ENCODE measurements at regions not wholly inside any gene's neighbourhood (a gene's known extent, or its start where the extent isn't known, plus 50 kb on each side); places are given as distances from the start of the nearest gene placed in this dataset.

DNA sequence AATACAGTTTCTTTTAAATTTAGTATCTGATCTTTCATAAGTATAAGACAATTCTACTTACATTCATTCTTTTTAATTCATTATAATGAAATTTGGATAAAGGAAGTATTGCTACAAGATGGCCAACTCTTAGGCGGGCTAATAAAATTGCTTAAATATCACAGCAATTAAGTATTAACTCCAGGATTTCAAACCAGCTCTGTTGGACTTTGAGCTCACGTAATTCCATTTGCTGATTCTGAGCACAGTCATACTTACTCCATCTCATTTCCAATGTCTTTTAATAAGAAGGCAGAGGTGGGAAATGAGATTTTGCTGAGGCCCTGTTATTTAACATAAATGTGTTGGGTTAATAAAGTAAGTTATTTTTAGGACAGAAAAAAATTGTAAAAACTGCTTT is 748.1 kb downstream of the KCNA4 start:
- no peaks in the 10 kb centered on the region for H3F3A ChIP-seq (ENCODE audit: insufficient read depth)
- no peak overlapping the region for H2AFZ ChIP-seq (ENCODE audit: low read depth, low read length, severe bottlenecking)
- no peaks in the 10 kb centered on the region for H3K27me3 ChIP-seq (ENCODE audit: low read length)
- no peak overlapping the region for H3K4me3 ChIP-seq (ENCODE audit: insufficient read depth, low read length, poor library complexity, severe bottlenecking)
- TF ChIP-seq CTCF (IDR thresholded peaks at IDR 0.05; ENCODE audit: insufficient read depth, low read length, poor library complexity, severe bottlenecking): no peak
- TF ChIP-seq EZH2phosphoT487 (conservative IDR thresholded peaks at IDR 0.05; ENCODE audit: low read length): no peak
- no peaks in the 10 kb centered on the region for H3K79me2 ChIP-seq (ENCODE audit: insufficient read depth, low read length)
- H3K4me2 ChIP-seq (ENCODE audit: low read depth, low read length, poor library complexity, severe bottlenecking): no peak overlapping the region
- no peaks in the 10 kb centered on the region for H4K20me1 ChIP-seq (ENCODE audit: low read depth, low read length)
- H3K27ac ChIP-seq (ENCODE audit: low read depth, low read length): no peak overlapping the region
- H3K36me3 ChIP-seq (ENCODE audit: low read length): no peaks in the 10 kb centered on the region
- H3K9me3 ChIP-seq (ENCODE audit: insufficient read depth, low read length): no peaks in the 10 kb centered on the region
- H3K9ac ChIP-seq (ENCODE audit: low read length): no peak overlapping the region
- no peaks in the 10 kb centered on the region for H3K9me2 ChIP-seq (replicated peaks; ENCODE audit: insufficient read depth, low read length)

DNA sequence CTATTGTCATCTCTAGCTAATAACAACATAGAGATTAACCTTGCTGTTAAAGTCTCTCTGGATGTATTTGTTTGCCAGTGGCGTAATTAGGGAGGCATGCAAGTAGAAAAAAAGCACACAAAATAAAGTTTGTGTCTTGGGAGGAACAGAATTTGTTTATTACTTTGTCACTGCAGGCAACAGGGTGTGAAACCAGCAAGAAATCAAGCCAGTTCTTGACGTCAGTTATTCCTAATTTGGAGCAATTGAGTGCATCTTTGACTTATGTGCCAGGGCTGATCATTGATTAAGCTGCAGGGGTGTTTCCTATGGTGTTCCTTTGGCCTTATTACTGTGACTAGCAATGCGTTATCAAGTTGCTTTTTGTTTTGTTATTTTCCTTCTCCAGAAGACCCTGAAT is 751.0 kb downstream of the KCNA4 start:
- H3F3A ChIP-seq (ENCODE audit: insufficient read depth): no peaks in the 10 kb centered on the region
- H3K9ac ChIP-seq (ENCODE audit: low read length): no peak overlapping the region
- no peak for TF ChIP-seq CTCF (IDR thresholded peaks at IDR 0.05; ENCODE audit: insufficient read depth, low read length, poor library complexity, severe bottlenecking)
- no peak for TF ChIP-seq EZH2phosphoT487 (conservative IDR thresholded peaks at IDR 0.05; ENCODE audit: low read length)
- no peak overlapping the region for H3K4me2 ChIP-seq (ENCODE audit: low read depth, low read length, poor library complexity, severe bottlenecking)
- H3K79me2 ChIP-seq (ENCODE audit: insufficient read depth, low read length): no peaks in the 10 kb centered on the region
- H3K36me3 ChIP-seq (ENCODE audit: low read length): no peaks in the 10 kb centered on the region
- H3K4me3 ChIP-seq (ENCODE audit: insufficient read depth, low read length, poor library complexity, severe bottlenecking): no peak overlapping the region
- no peaks in the 10 kb centered on the region for H4K20me1 ChIP-seq (ENCODE audit: low read depth, low read length)
- H3K9me3 ChIP-seq (ENCODE audit: insufficient read depth, low read length): no peaks in the 10 kb centered on the region
- H2AFZ ChIP-seq (ENCODE audit: low read depth, low read length, severe bottlenecking): no peak overlapping the region
- no peak overlapping the region for H3K27ac ChIP-seq (ENCODE audit: low read depth, low read length)
- H3K27me3 ChIP-seq (ENCODE audit: low read length): no peaks in the 10 kb centered on the region
- H3K9me2 ChIP-seq (replicated peaks; ENCODE audit: insufficient read depth, low read length): no peaks in the 10 kb centered on the region

DNA sequence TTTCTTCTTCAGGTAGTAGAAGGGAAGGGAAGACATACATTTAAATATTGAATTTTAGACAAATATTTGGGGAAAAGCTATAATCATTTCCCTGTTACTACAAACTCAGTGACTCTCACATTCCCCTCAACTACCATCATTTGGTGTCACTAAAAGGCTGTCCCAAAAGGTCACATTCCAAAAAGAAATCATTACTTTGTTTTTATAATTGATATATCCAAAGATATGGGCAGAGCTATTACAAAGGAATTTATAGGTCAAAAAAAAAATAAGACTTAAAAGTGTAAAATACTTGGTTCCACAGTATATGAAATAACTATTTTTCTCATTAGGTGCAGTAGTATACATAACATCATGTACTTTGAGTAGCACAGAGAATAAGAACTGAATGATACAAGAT is 751.4 kb downstream of the KCNA4 start:
- Histone ChIP-seq H3K9me2 (replicated peaks; ENCODE audit: insufficient read depth, low read length) (no peaks in the 10 kb centered on the region), H3K27me3 (ENCODE audit: low read length) (no peaks in the 10 kb centered on the region), H3K4me3 (ENCODE audit: insufficient read depth, low read length, poor library complexity, severe bottlenecking) (no peak overlapping the region), H3K36me3 (ENCODE audit: low read length) (no peaks in the 10 kb centered on the region), H3K9me3 (ENCODE audit: insufficient read depth, low read length) (no peaks in the 10 kb centered on the region), H3K9ac (ENCODE audit: low read length) (no peak overlapping the region), H3K4me2 (ENCODE audit: low read depth, low read length, poor library complexity, severe bottlenecking) (no peak overlapping the region), H3F3A (ENCODE audit: insufficient read depth) (no peaks in the 10 kb centered on the region), H3K79me2 (ENCODE audit: insufficient read depth, low read length) (no peaks in the 10 kb centered on the region), H2AFZ (ENCODE audit: low read depth, low read length, severe bottlenecking) (no peak overlapping the region), H4K20me1 (ENCODE audit: low read depth, low read length) (no peaks in the 10 kb centered on the region), H3K27ac (ENCODE audit: low read depth, low read length) (no peak overlapping the region)
- TF ChIP-seq CTCF (IDR thresholded peaks at IDR 0.05; ENCODE audit: insufficient read depth, low read length, poor library complexity, severe bottlenecking): no peak

All from SU-DHL-6 (cell line).